ENCODE measurements at regions not wholly inside any gene's neighbourhood (a gene's known extent, or its start where the extent isn't known, plus 50 kb on each side); places are given as distances from the start of the nearest gene placed in this dataset.

GRCh38 chr7:124575176-124575575 lies 190.4 kb downstream of the GPR37 start:
- no peak for TF ChIP-seq Cebpa-rat (IDR thresholded peaks at IDR 0.05)
- H3K36me3 ChIP-seq = no peaks in the 10 kb centered on the region
- H3K27ac ChIP-seq = no peak overlapping the region
- H3K4me2 ChIP-seq = no peak overlapping the region
- no peaks in the 10 kb centered on the region for H3K9me3 ChIP-seq
- H4K20me1 ChIP-seq = no peaks in the 10 kb centered on the region
- no peak overlapping the region for H3K9ac ChIP-seq
- no peaks in the 10 kb centered on the region for H3K4me1 ChIP-seq
- no peak overlapping the region for H3K4me3 ChIP-seq
- H3K27me3 ChIP-seq = no peaks in the 10 kb centered on the region

GRCh38 chr7:124570558-124570957 lies 195.0 kb downstream of the GPR37 start:
- H3K9ac ChIP-seq = no peak overlapping the region
- no peak for TF ChIP-seq Cebpa-rat (IDR thresholded peaks at IDR 0.05)
- H3K27me3 ChIP-seq = no peaks in the 10 kb centered on the region
- H4K20me1 ChIP-seq = no peaks in the 10 kb centered on the region
- H3K4me2 ChIP-seq = no peak overlapping the region
- H3K9me3 ChIP-seq = no peaks in the 10 kb centered on the region
- H3K4me1 ChIP-seq = no peaks in the 10 kb centered on the region
- no peak overlapping the region for H3K27ac ChIP-seq
- H3K36me3 ChIP-seq = no peaks in the 10 kb centered on the region
- no peak overlapping the region for H3K4me3 ChIP-seq

- Histone ChIP-seq H3K4me3 (no peak overlapping the region), H3K4me1 (no peaks in the 10 kb centered on the region), H3K4me2 (no peak overlapping the region), H3K27me3 (no peaks in the 10 kb centered on the region), H3K36me3 (no peaks in the 10 kb centered on the region), H3K9me3 (no peaks in the 10 kb centered on the region), H4K20me1 (no peaks in the 10 kb centered on the region), H3K9ac (no peak overlapping the region), H3K27ac (no peak overlapping the region)
- TF ChIP-seq Cebpa-rat (IDR thresholded peaks at IDR 0.05) = no peak
These were observed 199.0 kb downstream of the GPR37 start for GRCh38 chr7:124566583-124566982.

- no peak for TF ChIP-seq Cebpa-rat (IDR thresholded peaks at IDR 0.05)
- Histone ChIP-seq H3K36me3 (no peaks in the 10 kb centered on the region), H3K9ac (no peak overlapping the region), H3K27me3 (no peaks in the 10 kb centered on the region), H3K9me3 (no peaks in the 10 kb centered on the region), H4K20me1 (no peaks in the 10 kb centered on the region), H3K4me1 (no peaks in the 10 kb centered on the region), H3K4me3 (no peak overlapping the region), H3K4me2 (no peak overlapping the region), H3K27ac (no peak overlapping the region)
These were observed 208.0 kb downstream of the GPR37 start for GRCh38 chr7:124557587-124557986.

- TF ChIP-seq Cebpa-rat (IDR thresholded peaks at IDR 0.05) = no peak
- H3K27ac ChIP-seq = no peak overlapping the region
These were observed 208.5 kb downstream of the GPR37 start for GRCh38 chr7:124557101-124557500.

GRCh38 chr7:124553502-124553901 lies 212.1 kb downstream of the GPR37 start:
- Histone ChIP-seq H3K4me3 (no peak overlapping the region), H3K9me3 (no peaks in the 10 kb centered on the region), H3K27ac (no peak overlapping the region), H3K27me3 (no peaks in the 10 kb centered on the region), H3K4me2 (no peak overlapping the region), H3K36me3 (no peaks in the 10 kb centered on the region), H3K4me1 (no peaks in the 10 kb centered on the region), H4K20me1 (no peaks in the 10 kb centered on the region), H3K9ac (no peak overlapping the region)
- TF ChIP-seq Cebpa-rat (IDR thresholded peaks at IDR 0.05) = no peak

More at GRCh38 chr7:124557101-124557500, 208.5 kb downstream of the GPR37 start:
- Histone ChIP-seq H3K4me3 (no peak overlapping the region), H3K9me3 (no peaks in the 10 kb centered on the region), H3K4me1 (no peaks in the 10 kb centered on the region), H4K20me1 (no peaks in the 10 kb centered on the region), H3K27me3 (no peaks in the 10 kb centered on the region), H3K4me2 (no peak overlapping the region), H3K9ac (no peak overlapping the region), H3K36me3 (no peaks in the 10 kb centered on the region)

GRCh38 chr7:124552217-124552616 lies 213.4 kb downstream of the GPR37 start:
- Histone ChIP-seq H3K27me3 (no peaks in the 10 kb centered on the region), H3K27ac (no peak overlapping the region), H3K4me3 (no peak overlapping the region), H3K9me3 (no peaks in the 10 kb centered on the region), H3K4me2 (no peak overlapping the region), H3K4me1 (no peaks in the 10 kb centered on the region), H4K20me1 (no peaks in the 10 kb centered on the region), H3K36me3 (no peaks in the 10 kb centered on the region), H3K9ac (no peak overlapping the region)
- TF ChIP-seq Cebpa-rat (IDR thresholded peaks at IDR 0.05) = no peak

GRCh38 chr7:124550036-124550435 lies 215.6 kb downstream of the GPR37 start:
- no peaks in the 10 kb centered on the region for H3K27me3 ChIP-seq
- H3K9ac ChIP-seq = no peak overlapping the region
- no peaks in the 10 kb centered on the region for H4K20me1 ChIP-seq
- H3K36me3 ChIP-seq = no peaks in the 10 kb centered on the region
- no peak overlapping the region for H3K27ac ChIP-seq
- TF ChIP-seq Cebpa-rat (IDR thresholded peaks at IDR 0.05) = no peak
- H3K4me1 ChIP-seq = no peaks in the 10 kb centered on the region
- H3K4me3 ChIP-seq = no peak overlapping the region
- no peaks in the 10 kb centered on the region for H3K9me3 ChIP-seq
- no peak overlapping the region for H3K4me2 ChIP-seq

GRCh38 chr7:124542476-124542875 lies 223.1 kb downstream of the GPR37 start:
- Histone ChIP-seq H3K27ac (no peak overlapping the region), H3K4me2 (no peak overlapping the region), H3K9me3 (no peaks in the 10 kb centered on the region), H3K36me3 (no peaks in the 10 kb centered on the region), H4K20me1 (no peaks in the 10 kb centered on the region), H3K4me1 (no peaks in the 10 kb centered on the region), H3K9ac (no peak overlapping the region), H3K27me3 (no peaks in the 10 kb centered on the region), H3K4me3 (no peak overlapping the region)
- no peak for TF ChIP-seq Cebpa-rat (IDR thresholded peaks at IDR 0.05)

GRCh38 chr7:124536156-124536762 lies 229.3 kb downstream of the GPR37 start:
- Histone ChIP-seq H3K36me3 (no peaks in the 10 kb centered on the region), H3K4me3 (no peak overlapping the region), H3K9ac (no peak overlapping the region), H4K20me1 (no peaks in the 10 kb centered on the region), H3K4me1 (no peaks in the 10 kb centered on the region), H3K9me3 (no peaks in the 10 kb centered on the region), H3K4me2 (no peak overlapping the region), H3K27me3 (no peaks in the 10 kb centered on the region), H3K27ac (no peak overlapping the region)
- no peak for TF ChIP-seq Cebpa-rat (IDR thresholded peaks at IDR 0.05)

GRCh38 chr7:124532166-124532565 lies 233.4 kb downstream of the GPR37 start:
- no peaks in the 10 kb centered on the region for H3K4me1 ChIP-seq
- H3K27me3 ChIP-seq = no peaks in the 10 kb centered on the region
- H3K9me3 ChIP-seq = peaks cover 16% of the 10 kb centered on the region
- H4K20me1 ChIP-seq = no peaks in the 10 kb centered on the region
- H3K4me3 ChIP-seq = no peak overlapping the region
- no peak overlapping the region for H3K9ac ChIP-seq
- H3K36me3 ChIP-seq = no peaks in the 10 kb centered on the region
- no peak for TF ChIP-seq Cebpa-rat (IDR thresholded peaks at IDR 0.05)
- H3K27ac ChIP-seq = no peak overlapping the region
- no peak overlapping the region for H3K4me2 ChIP-seq

All from BLaER1 (cell line).